Nephron (organoid): ENCODE measurements at regions not wholly inside any gene's neighbourhood (a gene's known extent, or its start where the extent isn't known, plus 50 kb on each side); places are given as distances from the start of the nearest gene placed in this dataset.
A peak's percentile ranks its signal among the peaks of the same experiment; 100 is the strongest.

ENCODE experiments used
- H3K27ac Mint-ChIP-seq, 3 experiments: 2 replicates each; pipeline ENCODE4 v1.8.0; 2020; ENCODE audit warnings: mixed read lengths in 3 of 3, mild to moderate bottlenecking in 2 of 3, moderate library complexity in 1 of 3
- H3K27me3 Mint-ChIP-seq: 2 replicates; pipeline ENCODE4 v1.8.0; 2021; ENCODE audit warnings: low read depth, mild to moderate bottlenecking, moderate library complexity, mixed read lengths
- H3K36me3 Mint-ChIP-seq: 2 replicates; pipeline ENCODE4 v1.8.0; 2020; ENCODE audit warnings: low read depth, mixed read lengths
- H3K4me1 Mint-ChIP-seq: 2 replicates; pipeline ENCODE4 v1.8.0; 2020; ENCODE audit warnings: mixed read lengths
- H3K4me3 Mint-ChIP-seq, 3 experiments: 2 replicates each; pipeline ENCODE4 v1.8.0; 2020; ENCODE audit warnings: mild to moderate bottlenecking in 3 of 3, mixed read lengths in 3 of 3, moderate library complexity in 2 of 3
- H3K9me3 Mint-ChIP-seq: 2 replicates; pipeline ENCODE4 v1.8.0; 2020; ENCODE audit warnings: mixed read lengths
- CTCF ChIP-seq, 3 experiments: fragments of 200-600 bp; sonication (generic); IDR thresholded peaks; one replicate each; pipeline ENCODE4 v1.5.0; 2021; ENCODE audit warnings: antibody characterized with exemption in 3 of 3; ENCODE audit not compliant: unreplicated experiment in 3 of 3

GRCh38 chr15:62840526-62841268 lies 201.8 kb upstream of the TPM1 start:
- Mint-ChIP-seq H3K27ac (peak overlapping the region in 2 of 3 experiments; percentile 69 to 75), H3K9me3 (no peaks in the 10 kb centered on the region), H3K4me3 (no peak overlapping the region), H3K27me3 (no peaks in the 10 kb centered on the region), H3K36me3 (peaks cover 72% of the 10 kb centered on the region), H3K4me1 (peaks cover 34% of the 10 kb centered on the region)
- TF ChIP-seq CTCF (IDR thresholded peaks at IDR 0.05; ENCODE audit: unreplicated experiment in 3 of 3), result no peak

GRCh38 chr15:62841269-62841628 lies 201.3 kb upstream of the TPM1 start:
- H3K36me3 Mint-ChIP-seq, result peaks cover 67% of the 10 kb centered on the region
- peak overlapping the region; percentile 15 to 75 (median 69) for H3K27ac Mint-ChIP-seq
- H3K9me3 Mint-ChIP-seq, result no peaks in the 10 kb centered on the region
- no peak overlapping the region for H3K4me3 Mint-ChIP-seq
- no peaks in the 10 kb centered on the region for H3K27me3 Mint-ChIP-seq
- H3K4me1 Mint-ChIP-seq, result peaks cover 39% of the 10 kb centered on the region
- no peak for TF ChIP-seq CTCF (IDR thresholded peaks at IDR 0.05; ENCODE audit: unreplicated experiment in 3 of 3)

GRCh38 chr15:62841891-62842559 lies 200.5 kb upstream of the TPM1 start:
- TF ChIP-seq CTCF (IDR thresholded peaks at IDR 0.05; ENCODE audit: unreplicated experiment in 3 of 3), result no peak

GRCh38 chr15:62843311-62843710 lies 199.2 kb upstream of the TPM1 start:
- peaks cover 54% of the 10 kb centered on the region for H3K36me3 Mint-ChIP-seq
- no peak overlapping the region for H3K4me3 Mint-ChIP-seq
- H3K4me1 Mint-ChIP-seq, result peaks cover 58% of the 10 kb centered on the region
- H3K27me3 Mint-ChIP-seq, result no peaks in the 10 kb centered on the region
- TF ChIP-seq CTCF (IDR thresholded peaks at IDR 0.05; ENCODE audit: unreplicated experiment in 3 of 3), result no peak
- no peaks in the 10 kb centered on the region for H3K9me3 Mint-ChIP-seq
- H3K27ac Mint-ChIP-seq, result no peak overlapping the region

More at GRCh38 chr15:62841891-62842559, 200.5 kb upstream of the TPM1 start:
- Mint-ChIP-seq H3K36me3 (peaks cover 61% of the 10 kb centered on the region), H3K27ac (peak overlapping the region; percentile 15 to 75 (median 40)), H3K4me1 (peaks cover 47% of the 10 kb centered on the region), H3K4me3 (no peak overlapping the region), H3K9me3 (no peaks in the 10 kb centered on the region), H3K27me3 (no peaks in the 10 kb centered on the region)

- H3K4me3 Mint-ChIP-seq, result no peak overlapping the region
- no peaks in the 10 kb centered on the region for H3K27me3 Mint-ChIP-seq
- H3K27ac Mint-ChIP-seq, result peak overlapping the region; percentile 37 to 65 (median 50)
- TF ChIP-seq CTCF (IDR thresholded peaks at IDR 0.05; ENCODE audit: unreplicated experiment in 3 of 3), result no peak
- peaks cover 72% of the 10 kb centered on the region for H3K4me1 Mint-ChIP-seq
- peaks cover 41% of the 10 kb centered on the region for H3K36me3 Mint-ChIP-seq
- no peaks in the 10 kb centered on the region for H3K9me3 Mint-ChIP-seq
Measured at GRCh38 chr15:62844564-62845240, 197.8 kb upstream of the TPM1 start.
